AG08396 (cell line): ENCODE measurements at regions not wholly inside any gene's neighbourhood (a gene's known extent, or its start where the extent isn't known, plus 50 kb on each side); places are given as distances from the start of the nearest gene placed in this dataset.

Experiments
- DNase-seq: peaks from one replicate; pipeline ENCODE4 v3.0.0; 2012; ENCODE audit warnings: low spot score, mixed read lengths

GRCh38 chr16:73683804-73684203 is 612.8 kb upstream of the PSMD7 start:
- no peak for DNase-seq

- no peak for DNase-seq
These were observed 624.2 kb upstream of the ZFHX3 start for GRCh38 chr16:73672135-73672534.

GRCh38 chr16:73670836-73671820 is 623.2 kb upstream of the ZFHX3 start:
- DNase-seq: no peak

GRCh38 chr16:73669535-73670274 is 621.8 kb upstream of the ZFHX3 start:
- no peak for DNase-seq

GRCh38 chr16:73663720-73664119 is 615.8 kb upstream of the ZFHX3 start:
- no peak for DNase-seq

- DNase-seq: no peak
These were observed 588.3 kb upstream of the ZFHX3 start for GRCh38 chr16:73636196-73636595.

- DNase-seq: no peak
These were observed 581.1 kb upstream of the ZFHX3 start for GRCh38 chr16:73629011-73629410.

GRCh38 chr16:73617738-73618137 is 569.8 kb upstream of the ZFHX3 start:
- DNase-seq: no peak

- DNase-seq: no peak
These were observed 568.8 kb upstream of the ZFHX3 start for GRCh38 chr16:73616770-73617169.

GRCh38 chr16:73616166-73616753 is 568.3 kb upstream of the ZFHX3 start:
- DNase-seq: no peak

GRCh38 chr16:73615071-73615940 is 567.4 kb upstream of the ZFHX3 start:
- no peak for DNase-seq

GRCh38 chr16:73614131-73614530 is 566.2 kb upstream of the ZFHX3 start:
- DNase-seq: no peak

- DNase-seq: no peak
These were observed 562.8 kb upstream of the ZFHX3 start for GRCh38 chr16:73610605-73611156.

- no peak for DNase-seq
These were observed 562.2 kb upstream of the ZFHX3 start for GRCh38 chr16:73610160-73610559.

GRCh38 chr16:73608911-73609310 is 561.0 kb upstream of the ZFHX3 start:
- no peak for DNase-seq

- DNase-seq: no peak
These were observed 557.4 kb upstream of the ZFHX3 start for GRCh38 chr16:73605309-73605708.

GRCh38 chr16:73601911-73602310 is 554.0 kb upstream of the ZFHX3 start:
- no peak for DNase-seq

- DNase-seq: no peak
These were observed 551.9 kb upstream of the ZFHX3 start for GRCh38 chr16:73599870-73600269.

- no peak for DNase-seq
These were observed 551.4 kb upstream of the ZFHX3 start for GRCh38 chr16:73599351-73599750.

GRCh38 chr16:73584157-73584556 is 536.2 kb upstream of the ZFHX3 start:
- no peak for DNase-seq

- DNase-seq: no peak
These were observed 524.4 kb upstream of the ZFHX3 start for GRCh38 chr16:73572135-73572828.
